HK-2 (cell line): ENCODE measurements at regions not wholly inside any gene's neighbourhood (a gene's known extent, or its start where the extent isn't known, plus 50 kb on each side); places are given as distances from the start of the nearest gene placed in this dataset.

Experiments used
- DNase-seq: peaks from one replicate; pipeline ENCODE4 v3.0.0-alpha.2; 2018; ENCODE audit not compliant: unreplicated experiment

DNA sequence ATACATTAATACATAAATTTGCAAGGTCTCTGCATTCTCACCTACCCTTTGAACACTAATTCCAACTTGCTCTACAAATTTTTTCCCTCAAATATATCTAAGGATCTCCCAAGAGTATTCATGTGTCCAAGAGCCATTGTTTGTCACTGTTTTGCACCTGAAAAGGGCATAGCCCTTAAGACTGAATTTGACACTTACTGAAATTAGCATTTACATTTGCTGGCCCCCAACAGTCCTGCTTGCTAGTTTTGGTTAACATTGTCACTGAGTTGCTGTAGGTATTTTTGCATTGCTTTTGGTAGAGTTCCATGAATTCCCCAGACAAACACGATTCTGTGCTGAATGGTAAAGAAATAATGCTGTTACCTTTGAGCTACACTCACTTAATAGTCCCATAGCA, 57.3 kb downstream of the KCNA4 start:
- no peak for DNase-seq

DNA sequence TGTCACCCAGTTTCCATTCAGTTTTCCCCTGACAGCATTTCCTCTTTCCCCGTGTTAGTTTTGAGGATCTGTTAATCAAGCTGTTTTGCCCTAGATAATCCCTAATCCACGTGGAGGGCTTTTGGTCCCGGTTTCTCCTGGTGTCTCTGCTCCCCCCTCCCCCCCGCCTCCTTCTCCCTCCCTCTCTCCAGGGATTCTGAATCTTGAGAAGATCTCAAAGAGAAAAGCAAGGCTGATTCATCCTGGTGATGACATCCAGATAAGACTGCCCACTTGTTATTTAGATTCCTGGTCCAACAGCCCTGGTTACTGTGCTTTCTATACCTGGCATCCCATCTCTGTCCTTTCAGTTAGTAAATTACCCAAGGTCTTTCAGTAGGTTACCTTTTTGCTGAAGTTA, 59.4 kb downstream of the KCNA4 start:
- DNase-seq = no peak

DNA sequence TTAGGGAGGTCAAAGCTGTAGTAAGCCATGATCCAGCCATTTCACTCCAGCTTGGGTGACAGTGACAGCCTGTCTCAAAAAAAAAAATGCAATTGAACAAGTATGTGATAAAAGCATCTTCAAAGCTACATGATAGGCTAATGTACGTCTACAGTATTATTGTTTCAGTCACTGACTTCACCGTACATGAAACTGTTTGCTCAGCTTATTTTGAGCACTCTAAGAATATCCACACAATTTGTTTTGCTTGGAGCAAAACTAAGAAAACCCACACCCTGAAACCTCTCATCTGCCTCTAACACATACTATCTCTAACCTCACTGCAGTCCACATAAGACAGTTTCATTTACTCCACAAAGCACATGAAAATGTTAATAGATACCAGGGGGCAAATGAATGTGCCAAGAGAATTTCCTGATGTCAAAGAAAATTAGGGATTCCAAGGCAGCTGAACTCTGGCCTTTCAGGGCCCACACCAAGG, 60.7 kb downstream of the KCNA4 start:
- DNase-seq = no peak

DNA sequence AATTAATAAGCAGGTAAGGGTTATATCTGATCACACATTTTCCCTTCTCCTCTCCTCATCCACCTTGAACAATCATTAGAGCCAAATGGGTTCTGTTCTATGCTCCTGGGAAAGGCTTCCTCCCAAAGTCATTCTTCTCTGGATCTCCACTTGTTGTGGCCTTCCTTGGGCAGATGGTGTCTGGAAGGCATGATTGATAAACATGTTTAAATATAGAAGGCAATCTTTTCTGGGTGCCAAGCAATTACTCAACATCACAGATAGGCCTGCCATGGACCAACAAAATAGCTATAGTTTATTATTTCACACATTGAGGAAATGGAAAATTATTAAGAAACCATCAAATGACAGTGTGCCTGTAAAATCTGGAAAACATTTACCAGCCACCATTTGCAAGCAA, 73.5 kb downstream of the KCNA4 start:
- DNase-seq = no peak

DNA sequence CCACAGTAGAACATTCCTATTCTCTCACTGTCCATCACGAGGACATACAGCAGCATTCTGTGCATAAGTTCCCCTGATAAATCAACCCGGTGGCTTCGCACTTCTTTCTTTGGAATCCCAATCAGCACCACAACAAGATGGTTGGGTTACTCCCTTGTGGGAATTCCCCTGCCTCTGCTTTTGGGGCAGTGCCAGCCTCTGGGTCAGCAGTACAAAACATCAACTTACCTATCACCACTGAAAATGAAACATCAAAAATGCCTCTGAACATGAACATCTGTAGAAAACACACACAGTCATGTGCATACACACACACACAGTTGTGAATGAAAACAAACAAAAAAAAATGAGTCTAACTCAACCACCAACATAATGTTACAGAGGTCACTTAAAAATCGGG, 79.3 kb downstream of the KCNA4 start:
- no peak for DNase-seq

DNA sequence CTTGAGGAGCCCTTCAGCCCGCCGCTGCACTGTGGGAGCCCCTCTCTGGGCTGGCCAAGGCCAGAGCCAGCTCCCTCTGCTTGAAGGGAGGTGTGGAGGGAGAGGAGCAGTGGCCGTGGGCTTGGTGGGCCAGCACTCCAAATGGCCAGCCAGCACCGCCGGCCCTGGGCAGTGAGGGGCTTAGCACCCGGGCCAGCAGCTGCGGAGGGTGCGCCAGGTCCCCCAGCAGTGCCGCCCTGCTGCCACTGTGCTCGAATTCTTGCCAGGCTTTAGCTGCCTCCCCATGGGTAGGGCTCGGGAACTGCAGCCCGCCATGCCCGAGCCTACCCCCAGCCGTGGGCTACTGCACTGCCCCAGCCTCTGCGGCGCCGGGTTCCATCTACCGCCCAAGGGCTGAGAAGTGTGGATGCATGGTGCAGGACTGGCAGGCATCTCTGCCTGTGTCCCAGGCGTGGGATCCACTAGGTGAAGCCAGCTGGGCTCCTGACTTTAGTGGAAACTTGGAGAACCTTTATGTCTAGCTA, 82.7 kb downstream of the KCNA4 start:
- DNase-seq = no peak

DNA sequence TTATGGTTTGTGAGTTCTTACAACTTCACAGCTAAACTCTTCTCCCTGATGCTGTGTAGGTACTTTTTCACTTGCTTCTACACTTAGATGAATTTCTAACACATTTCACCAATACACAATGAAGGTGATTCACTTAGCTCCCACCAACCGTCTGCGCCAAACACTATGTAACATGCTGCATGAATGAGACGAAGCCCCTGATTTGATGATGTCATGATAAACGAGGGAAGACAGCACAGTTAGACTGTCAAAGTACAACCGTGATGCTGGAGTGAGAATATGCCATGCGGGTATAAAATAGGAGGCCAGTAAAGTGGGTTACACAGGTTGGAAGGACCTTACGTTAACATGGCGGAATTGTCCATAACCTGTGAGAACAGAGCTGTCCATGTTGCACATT, 100.8 kb downstream of the KCNA4 start:
- no peak for DNase-seq

DNA sequence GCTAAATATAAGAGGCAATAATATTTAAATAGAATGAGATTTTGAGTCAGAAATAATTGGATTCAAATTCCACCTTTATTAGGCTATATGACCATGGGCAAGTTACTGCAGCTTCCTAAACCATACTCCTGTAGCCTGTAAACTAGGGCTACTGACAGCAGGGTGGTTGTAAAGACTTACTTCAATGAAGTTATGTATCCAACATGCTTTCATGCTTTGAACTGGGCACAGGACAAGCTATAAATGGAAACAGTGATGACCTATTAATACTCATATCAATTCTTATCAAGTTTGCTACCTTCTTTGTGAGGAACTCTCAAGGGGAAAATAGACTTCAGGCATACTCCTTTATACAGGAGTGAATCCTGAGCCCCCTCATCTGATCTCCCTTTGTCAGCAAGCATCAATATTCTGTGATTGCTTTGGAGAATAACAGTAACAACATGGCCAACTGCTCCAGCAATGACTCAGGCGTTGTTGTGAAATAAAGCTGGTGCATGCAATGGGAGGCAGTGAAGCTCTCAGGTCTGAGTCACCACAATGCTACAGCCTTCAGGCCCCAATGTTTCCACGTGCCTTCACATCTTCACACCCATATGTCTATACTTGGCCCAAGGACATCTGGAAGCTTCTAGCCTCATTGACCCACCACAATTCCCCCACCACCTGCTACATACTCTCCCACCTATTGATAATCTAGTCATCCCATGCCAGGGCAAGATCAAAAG, 102.5 kb downstream of the KCNA4 start:
- DNase-seq = peak; percentile 0

DNA sequence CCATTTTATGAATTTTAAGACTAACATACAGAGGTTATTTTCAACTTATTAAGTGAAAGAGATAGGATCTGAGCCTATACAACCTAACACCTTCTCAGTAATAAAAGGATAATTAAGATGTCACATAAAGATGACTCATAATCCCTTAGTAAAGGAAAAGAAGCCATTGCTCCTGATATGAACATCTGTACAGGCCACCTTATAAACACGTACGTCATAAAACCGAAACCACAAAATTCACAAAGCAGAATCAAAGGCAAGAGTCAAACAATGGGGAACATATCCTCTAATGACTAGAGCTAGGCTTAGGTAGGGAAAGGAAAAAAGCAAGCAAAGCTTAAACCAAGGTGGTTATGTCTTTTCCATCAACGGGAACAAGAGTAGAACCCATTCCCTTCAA, 103.5 kb downstream of the KCNA4 start:
- no peak for DNase-seq

DNA sequence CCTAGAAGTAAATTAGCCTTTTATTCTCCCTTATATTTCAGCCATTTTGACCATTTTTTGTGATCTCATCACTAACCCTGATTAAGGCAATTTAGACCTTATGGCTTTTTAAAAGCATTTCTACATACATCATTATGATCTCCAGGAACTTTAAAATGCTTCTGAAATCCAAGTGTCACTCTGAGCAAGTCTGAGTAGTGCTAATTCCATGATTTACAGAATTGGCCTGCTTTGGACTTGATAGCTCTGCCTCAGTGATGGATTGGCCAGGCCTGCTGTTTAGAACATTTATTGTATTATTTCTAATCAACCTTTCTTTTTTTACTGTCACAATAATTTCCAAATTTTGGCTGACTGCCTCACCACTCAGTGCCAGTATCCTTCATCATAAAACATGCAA, 116.4 kb downstream of the KCNA4 start:
- DNase-seq = no peak

DNA sequence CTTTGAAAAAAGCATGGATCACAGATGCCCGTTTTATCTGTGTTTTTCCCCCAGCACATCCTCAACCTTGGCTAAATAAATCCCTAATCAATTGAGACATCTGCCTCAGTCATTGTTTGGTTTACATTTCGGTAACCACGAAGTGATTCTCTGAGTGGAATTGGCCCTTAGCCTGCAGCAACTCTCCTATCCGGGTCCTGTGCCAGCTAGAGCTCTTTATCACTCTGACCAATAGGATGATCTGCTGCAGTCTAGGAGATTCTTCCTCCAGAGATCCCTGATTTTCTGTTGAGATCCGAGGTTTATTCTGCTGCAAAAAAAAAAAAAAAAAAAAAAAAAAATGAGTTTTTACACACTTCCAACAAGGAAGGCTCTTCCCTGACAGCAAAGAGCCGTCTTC, 137.3 kb downstream of the KCNA4 start:
- no peak for DNase-seq

DNA sequence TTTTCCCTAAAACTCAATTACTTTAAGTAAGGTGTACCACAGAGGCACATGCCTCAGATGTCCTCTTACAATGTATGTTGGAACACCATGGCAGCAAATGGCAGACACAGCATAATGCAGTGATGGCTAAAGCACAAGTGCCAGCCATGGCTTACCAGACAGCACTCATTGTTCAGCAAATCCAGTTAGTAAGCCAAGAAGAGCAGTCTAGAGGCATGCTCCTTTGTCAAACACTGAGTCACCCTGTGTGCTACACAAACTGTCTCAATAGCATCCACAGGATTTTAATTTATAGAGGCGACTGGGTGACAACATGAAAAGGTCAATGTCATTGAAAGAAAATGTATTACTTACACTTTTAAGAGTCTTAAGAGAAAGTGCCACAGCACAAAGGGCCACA, 140.6 kb downstream of the KCNA4 start:
- DNase-seq = no peak

DNA sequence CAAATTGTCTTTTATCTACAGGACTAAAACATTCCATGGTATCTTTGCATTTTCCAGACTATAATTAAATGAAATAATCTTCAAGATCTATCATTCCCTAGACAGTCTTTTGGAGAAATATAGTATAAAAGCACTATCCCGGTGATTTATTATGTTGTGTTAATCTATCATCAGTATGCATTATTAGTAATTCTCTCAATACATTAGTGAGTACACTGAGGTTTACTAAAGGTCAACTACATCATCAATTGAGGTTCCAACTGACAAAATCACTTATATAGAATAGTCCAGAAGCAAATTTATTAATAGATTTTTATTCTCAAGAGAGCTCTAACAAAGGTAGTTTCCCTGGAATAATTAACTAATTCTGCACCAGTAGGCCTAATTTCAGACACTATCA, 169.6 kb downstream of the KCNA4 start:
- no peak for DNase-seq

DNA sequence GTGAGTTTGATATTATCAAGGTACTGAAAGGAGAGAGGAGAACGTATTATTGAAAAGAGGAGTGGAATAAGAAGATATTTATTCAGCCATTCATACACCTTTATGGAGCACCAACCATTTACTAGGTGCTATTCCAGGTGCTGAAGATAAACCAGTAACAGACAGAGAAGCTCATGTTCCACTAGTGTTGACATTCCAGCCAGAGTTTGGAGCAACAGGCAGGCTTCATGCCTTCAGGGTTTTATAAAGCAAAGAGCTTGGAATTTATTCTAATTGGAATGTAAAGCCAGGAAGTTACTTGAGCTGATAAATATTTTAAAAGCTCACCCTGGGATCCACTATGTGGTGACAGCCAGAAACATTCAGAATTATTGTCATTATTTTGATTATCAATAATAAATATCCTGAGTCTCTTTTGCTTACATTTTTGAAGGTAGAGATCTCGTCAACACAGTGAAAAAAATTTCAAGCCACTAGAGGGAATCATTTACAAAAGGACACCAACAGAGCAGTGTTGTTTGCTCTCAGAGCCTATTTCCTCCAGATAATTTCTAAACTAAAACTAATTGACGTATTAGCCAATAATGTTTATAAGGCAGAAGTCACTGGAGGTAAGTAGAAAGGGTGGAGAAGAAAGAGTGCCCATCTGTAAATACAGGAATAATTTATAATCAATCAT, 172.0 kb downstream of the KCNA4 start:
- no peak for DNase-seq

DNA sequence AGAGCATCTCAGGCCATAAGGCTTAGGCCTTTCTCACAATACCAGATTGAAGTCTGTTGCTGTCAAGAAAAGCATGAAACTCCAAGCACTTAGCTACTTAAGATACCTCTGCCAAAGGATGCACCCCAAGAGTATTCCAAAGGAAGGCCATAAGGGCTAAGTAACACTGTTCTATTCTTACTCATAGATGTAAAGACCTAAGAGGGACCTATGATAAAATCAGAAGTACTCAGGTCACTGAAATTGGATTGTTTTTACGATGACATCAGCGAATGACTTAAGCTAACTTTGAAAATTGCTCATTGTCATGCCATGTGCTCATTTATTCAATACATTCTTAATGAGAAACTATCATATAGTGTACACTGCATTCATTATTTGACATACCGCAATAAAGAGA, 172.8 kb downstream of the KCNA4 start:
- no peak for DNase-seq

DNA sequence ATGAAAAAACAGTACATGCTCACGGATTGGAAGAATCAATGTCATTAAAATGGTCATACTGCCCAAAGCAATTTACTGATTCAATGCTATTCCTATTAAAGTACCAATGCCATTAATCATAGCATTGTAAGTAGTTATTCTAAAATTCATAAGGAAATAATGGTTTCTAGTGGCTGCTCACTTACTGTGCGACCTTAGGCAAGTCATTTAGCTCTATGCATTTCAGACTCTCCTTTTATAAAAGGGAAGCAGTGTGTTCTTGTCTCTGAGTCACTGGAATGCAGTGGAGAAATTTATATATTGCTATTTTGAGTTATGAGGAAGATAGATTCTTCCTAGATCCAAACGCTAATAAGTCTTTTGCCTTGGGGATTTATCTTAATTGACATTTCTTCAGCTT, 174.8 kb downstream of the KCNA4 start:
- no peak for DNase-seq

DNA sequence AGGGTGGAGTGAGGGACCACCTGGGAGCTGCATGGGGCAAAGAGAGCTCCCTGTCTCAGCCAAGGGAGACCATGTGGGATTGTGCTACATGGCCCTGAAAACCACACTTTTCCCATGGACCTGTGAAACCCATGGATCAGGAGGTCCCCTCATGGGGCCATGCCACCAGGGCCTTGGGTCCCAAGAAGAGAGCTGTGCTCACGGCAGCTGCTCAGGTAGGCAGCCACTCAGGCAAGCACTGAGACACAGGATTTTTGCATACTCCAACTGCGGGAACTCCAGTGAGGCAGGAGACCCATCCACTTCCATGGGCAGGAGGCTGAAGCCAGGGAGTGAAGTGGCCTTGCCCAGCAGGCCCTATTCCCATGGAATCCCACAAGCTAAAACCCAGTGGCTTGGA, 190.0 kb downstream of the KCNA4 start:
- DNase-seq = no peak

DNA sequence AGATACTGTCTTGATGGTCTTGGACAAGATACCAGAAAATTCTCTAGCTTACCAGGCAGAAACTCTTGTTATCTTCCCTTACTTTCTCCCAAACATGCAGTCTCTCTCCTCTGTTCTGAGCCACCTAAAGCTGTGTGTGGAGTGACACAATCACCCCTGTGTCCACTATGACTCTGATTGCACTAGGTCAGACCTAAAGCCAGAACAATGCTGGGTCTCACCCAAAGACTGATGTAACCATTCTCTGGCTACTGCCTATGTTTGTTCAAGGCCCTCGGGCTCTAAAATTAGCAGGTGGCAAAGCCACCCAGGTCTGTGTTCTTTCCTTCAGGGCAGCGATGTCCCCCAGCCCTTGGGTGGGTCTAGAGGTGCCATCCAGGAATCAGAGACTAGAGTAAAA, 200.5 kb downstream of the KCNA4 start:
- no peak for DNase-seq

DNA sequence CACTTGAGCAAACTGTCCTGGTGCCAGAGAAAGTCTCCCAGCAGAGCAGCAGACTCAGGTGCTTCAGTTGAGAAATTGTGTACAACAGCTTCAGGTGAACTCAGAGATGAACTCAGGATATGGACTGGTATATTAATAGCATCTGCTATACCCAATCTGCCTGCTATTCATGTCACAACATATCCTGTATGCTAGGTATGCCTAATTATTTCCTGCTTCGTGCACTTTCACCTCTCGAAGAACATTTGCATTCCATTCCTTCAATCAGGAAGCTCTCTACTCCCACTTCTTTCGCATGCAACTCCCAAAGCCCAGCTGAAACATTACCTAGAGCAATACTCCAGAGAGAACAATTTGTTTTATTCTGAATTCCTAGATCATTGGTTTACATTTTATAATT, 207.7 kb downstream of the KCNA4 start:
- DNase-seq = no peak

DNA sequence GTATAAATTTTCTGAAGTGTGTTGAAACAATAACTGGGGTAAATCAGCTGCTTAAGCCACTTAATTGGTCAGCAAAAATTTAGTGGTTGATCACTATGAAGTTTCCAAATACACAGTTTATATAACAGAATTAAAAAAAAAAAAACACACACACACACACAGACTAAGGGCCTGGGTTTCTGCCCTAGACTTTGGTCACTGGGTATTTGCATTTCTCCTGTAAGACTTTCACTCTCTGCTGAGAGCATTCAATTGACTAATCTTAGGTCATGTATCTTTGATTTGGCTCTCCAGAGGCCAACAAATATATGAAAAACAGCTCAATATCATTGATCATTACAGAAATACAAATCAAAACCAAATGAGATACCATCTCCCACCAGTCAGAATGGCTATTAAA, 214.3 kb downstream of the KCNA4 start:
- no peak for DNase-seq

DNA sequence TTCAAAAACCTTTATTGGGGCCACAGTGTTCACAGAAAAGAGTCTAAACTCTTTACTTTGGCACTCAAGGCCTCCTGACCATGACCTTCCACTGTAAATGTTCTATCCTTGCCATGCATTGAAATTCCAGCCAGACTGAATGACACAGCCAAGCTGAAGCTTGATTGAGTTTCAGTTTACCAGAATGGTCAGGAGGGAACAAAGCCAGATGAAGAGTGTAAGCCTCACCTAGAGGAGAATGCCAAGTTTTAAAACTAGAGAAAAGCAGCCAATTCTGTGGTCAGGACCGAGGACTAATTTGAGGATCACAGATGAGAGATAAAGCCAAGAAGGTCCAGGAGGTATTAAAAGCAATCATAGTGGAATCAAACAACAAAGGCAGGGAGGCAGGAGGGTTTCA, 215.3 kb downstream of the KCNA4 start:
- no peak for DNase-seq

DNA sequence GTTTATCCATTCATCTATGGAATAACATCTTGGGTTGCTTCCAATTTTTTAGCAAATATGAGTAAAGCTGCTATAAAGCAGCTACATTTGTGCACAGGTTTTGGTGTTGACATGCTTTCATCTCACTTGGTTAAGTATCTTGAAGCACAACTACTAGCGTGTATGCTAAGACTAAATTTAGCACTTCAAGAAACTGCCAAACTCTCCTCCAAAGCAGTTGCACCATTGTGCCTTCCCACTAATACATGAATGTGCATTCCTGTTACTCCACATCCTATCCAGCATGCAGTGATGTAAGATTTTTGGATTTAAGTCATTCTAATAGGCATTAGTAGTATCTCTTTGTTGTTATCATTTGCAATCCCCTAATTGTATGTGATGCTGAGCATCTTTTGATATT, 230.7 kb downstream of the KCNA4 start:
- DNase-seq = no peak

DNA sequence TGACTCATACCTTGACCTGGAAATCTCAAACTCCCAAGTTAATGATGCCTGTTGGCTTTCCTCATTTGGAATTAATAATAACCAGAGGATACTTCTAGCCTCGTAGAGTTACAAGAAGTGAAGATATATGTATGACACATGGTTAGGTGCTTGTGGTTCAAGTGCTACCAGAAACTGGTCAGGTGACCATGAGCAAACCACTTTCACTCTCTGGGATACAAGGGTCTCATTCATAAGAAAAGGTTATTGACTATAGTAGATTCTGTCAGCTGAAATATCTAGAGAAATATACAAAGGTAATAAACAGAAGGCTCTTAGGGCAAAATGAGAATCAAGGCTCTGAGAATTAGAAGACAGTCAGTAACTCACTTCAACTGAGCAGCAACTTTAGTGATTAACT, 233.3 kb downstream of the KCNA4 start:
- DNase-seq = no peak

DNA sequence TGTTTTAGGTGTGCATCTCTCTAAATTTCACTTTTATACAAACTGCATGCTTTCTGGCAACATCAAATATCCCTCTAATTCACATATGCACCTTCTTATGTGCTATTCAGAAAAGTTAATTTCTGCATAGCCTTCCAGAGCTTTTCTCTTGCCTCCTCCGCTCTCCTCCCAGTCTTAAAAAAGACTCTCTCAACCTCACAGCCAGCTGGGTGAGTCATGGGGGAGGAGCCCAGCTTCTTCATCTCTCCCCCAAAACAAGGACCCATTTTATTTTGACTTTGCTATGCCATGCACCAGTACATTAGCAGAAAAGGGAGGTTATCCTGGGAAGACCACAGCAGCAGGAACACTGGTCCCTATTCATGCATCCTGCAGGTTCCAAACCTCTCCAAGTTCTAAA, 234.4 kb downstream of the KCNA4 start:
- DNase-seq = no peak
